K562 (cell line): ENCODE measurements at regions not wholly inside any gene's neighbourhood (a gene's known extent, or its start where the extent isn't known, plus 50 kb on each side); places are given as distances from the start of the nearest gene placed in this dataset.

ENCODE experiments used
- BHLHE40 ChIP-seq: IDR thresholded peaks from 2 replicates; pipeline ENCODE4 v1.6.1; 2011; ENCODE audit warnings: low read length, improper control_type of control experiment
- CBFA2T2 ChIP-seq: fragments of 450-650 bp; conservative IDR thresholded peaks from 2 replicates; pipeline ENCODE4 v1.6.1; 2017; ENCODE audit warnings: mild to moderate bottlenecking
- CHD4 ChIP-seq: fragments of 200-600 bp; sonication (generic); IDR thresholded peaks from 3 replicates; pipeline ENCODE4 v1.6.1; 2012; ENCODE audit warnings: low read depth, mild to moderate bottlenecking, mixed read lengths, low read length, inconsistent platforms; ENCODE audit not compliant: insufficient read depth, insufficient replicate concordance, poor library complexity, severe bottlenecking
- COPS2 ChIP-seq: fragments of 450-650 bp; conservative IDR thresholded peaks from 2 replicates; pipeline ENCODE4 v1.6.1; 2016; ENCODE audit warnings: mild to moderate bottlenecking, moderate library complexity
- ELF2 ChIP-seq: fragments of 250-450 bp; sonication (Bioruptor Pico); IDR thresholded peaks from 2 replicates; pipeline ENCODE4 v1.5.0; 2021; ENCODE audit warnings: mild to moderate bottlenecking
- ELF4 ChIP-seq: fragments of 450-650 bp; formaldehyde crosslinking; IDR thresholded peaks from 2 replicates; pipeline ENCODE4 v1.4.0; 2022; ENCODE audit warnings: missing genetic modification characterization
- ERF ChIP-seq: fragments of 450-650 bp; formaldehyde crosslinking; IDR thresholded peaks from 2 replicates; pipeline ENCODE4 v1.4.0; 2020; ENCODE audit warnings: mild to moderate bottlenecking, mixed read lengths
- FOXK2 ChIP-seq, 2 experiments: fragments of 450-650 bp; IDR thresholded peaks in 1 of 2; conservative IDR thresholded peaks in 1 of 2; 2 replicates each; pipeline ENCODE4 v1.6.1; 2016; ENCODE audit warnings: low read depth in 2 of 2, mild to moderate bottlenecking in 1 of 2
- HMGN3 ChIP-seq: IDR thresholded peaks from 2 replicates; pipeline ENCODE4 v1.6.1; 2011; ENCODE audit warnings: borderline replicate concordance, low read depth, mild to moderate bottlenecking, mixed read lengths, low read length; ENCODE audit not compliant: insufficient read length; ENCODE audit errors: extremely low read depth
- KAT7 ChIP-seq: sonication (generic); formaldehyde crosslinking; IDR thresholded peaks from 2 replicates; pipeline ENCODE4 v1.8.0; 2022; ENCODE audit warnings: missing genetic modification reagents, mild to moderate bottlenecking, borderline replicate concordance
- LEF1 ChIP-seq: fragments of 450-650 bp; IDR thresholded peaks from 2 replicates; pipeline ENCODE4 v1.6.1; 2016; ENCODE audit warnings: mild to moderate bottlenecking
- PHTF2 ChIP-seq: fragments of 250-450 bp; sonication (Bioruptor Pico); IDR thresholded peaks from 2 replicates; pipeline ENCODE4 v1.5.0; 2021; ENCODE audit warnings: mild to moderate bottlenecking
- PPARD ChIP-seq: fragments of 250-450 bp; sonication (Bioruptor Pico); IDR thresholded peaks from 2 replicates; pipeline ENCODE4 v1.8.0; 2022; ENCODE audit warnings: inconsistent platforms, mild to moderate bottlenecking, moderate library complexity
- PTBP1 ChIP-seq: fragments of 200-400 bp; formaldehyde crosslinking; IDR thresholded peaks from 2 replicates; pipeline ENCODE4 v1.6.1; 2017; ENCODE audit warnings: low read depth, low read length
- PURB ChIP-seq: sonication (generic); formaldehyde crosslinking; IDR thresholded peaks from 2 replicates; pipeline ENCODE4 v1.9.0; 2021; ENCODE audit warnings: low read depth, mild to moderate bottlenecking, missing genetic modification reagents
- SRSF9 ChIP-seq: fragments of 200-400 bp; formaldehyde crosslinking; IDR thresholded peaks from 2 replicates; pipeline ENCODE4 v1.6.1; 2017; ENCODE audit warnings: low read depth, low read length, borderline replicate concordance
- TCF7L2 ChIP-seq: fragments of 150-350 bp; IDR thresholded peaks from 2 replicates; pipeline ENCODE4 v1.6.1; 2016; ENCODE audit warnings: low read depth, mild to moderate bottlenecking, low read length, moderate library complexity
- THRAP3 ChIP-seq: fragments of 450-650 bp; IDR thresholded peaks from 2 replicates; pipeline ENCODE4 v1.6.1; 2016; ENCODE audit warnings: mild to moderate bottlenecking, inconsistent platforms, borderline replicate concordance
- ZNF24 ChIP-seq: fragments of 450-650 bp; IDR thresholded peaks from 2 replicates; pipeline ENCODE4 v1.6.1; 2016
- ZNF282 ChIP-seq: sonication (generic); formaldehyde crosslinking; IDR thresholded peaks from 2 replicates; pipeline ENCODE4 v1.8.1; 2023; ENCODE audit warnings: missing genetic modification reagents
- ZNF316 ChIP-seq: fragments of 450-650 bp; IDR thresholded peaks from 2 replicates; pipeline ENCODE4 v1.6.1; 2016
- ZNF408 ChIP-seq: fragments of 250-450 bp; sonication (Bioruptor Pico); IDR thresholded peaks from 2 replicates; pipeline ENCODE4 v1.4.0; 2020; ENCODE audit warnings: low read depth, mild to moderate bottlenecking, moderate library complexity
- ZNF444 ChIP-seq: fragments of 250-450 bp; sonication (Bioruptor Pico); IDR thresholded peaks from 2 replicates; pipeline ENCODE4 v1.4.0; 2020; ENCODE audit warnings: mild to moderate bottlenecking, moderate library complexity
- ZSCAN32 ChIP-seq: fragments of 450-650 bp; formaldehyde crosslinking; IDR thresholded peaks from 2 replicates; pipeline ENCODE4 v1.4.0; 2020; ENCODE audit warnings: mild to moderate bottlenecking, moderate library complexity
- TF ChIP-seq, protein P1 (sequence below): fragments of 450-650 bp; formaldehyde crosslinking; conservative IDR thresholded peaks from 2 replicates; pipeline ENCODE4 v1.4.0; 2022; ENCODE audit warnings: mild to moderate bottlenecking, missing genetic modification characterization

DNA sequence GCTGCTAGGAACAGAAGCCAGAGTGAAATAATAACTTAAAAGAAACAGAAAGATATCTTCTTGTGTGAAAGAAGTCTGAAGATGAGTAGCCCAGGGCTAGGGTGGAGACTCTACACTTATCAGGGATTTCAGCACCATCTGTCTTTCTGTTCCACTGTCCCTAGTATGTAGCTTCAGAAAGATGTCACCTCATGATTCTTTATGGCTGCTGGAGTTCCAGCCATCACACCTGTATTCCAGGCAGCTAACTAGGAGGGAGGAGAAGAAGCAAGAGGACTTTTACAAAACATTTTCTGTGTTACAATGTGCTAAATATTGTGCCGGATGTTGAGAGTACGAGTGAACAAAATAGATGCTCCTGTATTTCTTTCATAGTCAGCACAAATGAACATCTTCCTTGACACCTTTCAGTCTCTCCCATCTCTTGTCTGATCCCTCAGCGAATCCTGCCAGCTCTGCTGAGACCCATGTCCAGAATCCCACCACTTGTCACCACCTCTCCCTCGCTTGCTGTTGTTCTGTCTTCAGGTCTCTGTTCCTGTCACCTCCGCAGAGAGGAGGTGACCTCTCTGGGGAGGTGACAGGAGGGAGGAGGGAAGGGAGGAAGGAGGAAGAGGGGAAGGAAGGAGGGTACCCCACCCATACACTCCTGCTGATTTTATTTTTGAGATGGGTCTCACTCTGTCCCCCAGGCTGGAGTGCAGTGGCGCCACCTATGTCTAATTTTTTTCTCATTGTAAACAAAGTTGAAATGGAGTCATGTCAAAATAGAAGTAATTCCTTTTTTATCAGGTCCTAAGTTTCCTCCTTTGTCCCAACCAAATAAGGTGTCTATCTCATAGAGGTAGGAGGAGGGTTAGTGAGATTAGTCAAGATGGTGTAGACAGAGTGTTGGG is 188.9 kb downstream of the TFAP2C start (continued):
- TF ChIP-seq ZNF24 (no peak), CBFA2T2 (no peak), ZNF444 (no peak), CHD4 (no peak), ZNF408 (no peak), ZSCAN32 (CRISPR knock-in tag) (no peak), THRAP3 (no peak), ZNF282 (CRISPR knock-in tag) (no peak), ERF (no peak), ELF4 (no peak), COPS2 (no peak), PHTF2 (no peak), ELF2 (no peak), PTBP1 (no peak), PURB (CRISPR knock-in tag) (no peak), LEF1 (no peak), KAT7 (CRISPR knock-in tag) (no peak), ZNF316 (peak; percentile 54), FOXK2 (conservative IDR thresholded peaks at IDR 0.05 in 1 of 2, IDR thresholded peaks at IDR 0.05 in 1 of 2; ENCODE audit: low read depth in 2 of 2) (no peak), SRSF9 (no peak), BHLHE40 (no peak), PPARD (no peak), TCF7L2 (no peak), HMGN3 (no peak)
- TF ChIP-seq, protein P1, sequence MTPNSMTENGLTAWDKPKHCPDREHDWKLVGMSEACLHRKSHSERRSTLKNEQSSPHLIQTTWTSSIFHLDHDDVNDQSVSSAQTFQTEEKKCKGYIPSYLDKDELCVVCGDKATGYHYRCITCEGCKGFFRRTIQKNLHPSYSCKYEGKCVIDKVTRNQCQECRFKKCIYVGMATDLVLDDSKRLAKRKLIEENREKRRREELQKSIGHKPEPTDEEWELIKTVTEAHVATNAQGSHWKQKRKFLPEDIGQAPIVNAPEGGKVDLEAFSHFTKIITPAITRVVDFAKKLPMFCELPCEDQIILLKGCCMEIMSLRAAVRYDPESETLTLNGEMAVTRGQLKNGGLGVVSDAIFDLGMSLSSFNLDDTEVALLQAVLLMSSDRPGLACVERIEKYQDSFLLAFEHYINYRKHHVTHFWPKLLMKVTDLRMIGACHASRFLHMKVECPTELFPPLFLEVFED (CRISPR knock-in tag), result no peak
